ENCODE measurements at regions not wholly inside any gene's neighbourhood (a gene's known extent, or its start where the extent isn't known, plus 50 kb on each side); places are given as distances from the start of the nearest gene placed in this dataset.

- no peaks in the 10 kb centered on the region for H3F3A ChIP-seq (replicated peaks; ENCODE audit: insufficient read depth)
- no peak for DNase-seq
- no peaks in the 10 kb centered on the region for H3K9me2 ChIP-seq
- H4K20me1 ChIP-seq (ENCODE audit: insufficient read depth): no peaks in the 10 kb centered on the region
- H3K9me3 ChIP-seq: no peaks in the 10 kb centered on the region
- CTCF ChIA-PET: no interaction called here
- H3K27ac ChIP-seq (ENCODE audit: low read depth in 2 of 2, low read length in 1 of 2): no peak overlapping the region
- no peaks in the 10 kb centered on the region for H3K4me1 ChIP-seq (ENCODE audit: control insufficient read depth in 1 of 2, insufficient read depth in 2 of 2, low read depth in 1 of 2, low read length in 1 of 2)
- H2AFZ ChIP-seq (ENCODE audit: low read depth): no peak overlapping the region
- TF ChIP-seq GABPA (IDR thresholded peaks at IDR 0.05; ENCODE audit: low read depth): no peak
- no peak for TF ChIP-seq CHD2 (IDR thresholded peaks at IDR 0.05; ENCODE audit: low read length, partially characterized antibody)
- TF ChIP-seq EZH2phosphoT487 (IDR thresholded peaks at IDR 0.05; ENCODE audit: borderline replicate concordance, low read depth): no peak
- TF ChIP-seq GATA2 (CRISPR knock-in tag; IDR thresholded peaks at IDR 0.05): no peak
- no peak for TF ChIP-seq TCF12 (IDR thresholded peaks at IDR 0.05)
- TF ChIP-seq, protein P1, sequence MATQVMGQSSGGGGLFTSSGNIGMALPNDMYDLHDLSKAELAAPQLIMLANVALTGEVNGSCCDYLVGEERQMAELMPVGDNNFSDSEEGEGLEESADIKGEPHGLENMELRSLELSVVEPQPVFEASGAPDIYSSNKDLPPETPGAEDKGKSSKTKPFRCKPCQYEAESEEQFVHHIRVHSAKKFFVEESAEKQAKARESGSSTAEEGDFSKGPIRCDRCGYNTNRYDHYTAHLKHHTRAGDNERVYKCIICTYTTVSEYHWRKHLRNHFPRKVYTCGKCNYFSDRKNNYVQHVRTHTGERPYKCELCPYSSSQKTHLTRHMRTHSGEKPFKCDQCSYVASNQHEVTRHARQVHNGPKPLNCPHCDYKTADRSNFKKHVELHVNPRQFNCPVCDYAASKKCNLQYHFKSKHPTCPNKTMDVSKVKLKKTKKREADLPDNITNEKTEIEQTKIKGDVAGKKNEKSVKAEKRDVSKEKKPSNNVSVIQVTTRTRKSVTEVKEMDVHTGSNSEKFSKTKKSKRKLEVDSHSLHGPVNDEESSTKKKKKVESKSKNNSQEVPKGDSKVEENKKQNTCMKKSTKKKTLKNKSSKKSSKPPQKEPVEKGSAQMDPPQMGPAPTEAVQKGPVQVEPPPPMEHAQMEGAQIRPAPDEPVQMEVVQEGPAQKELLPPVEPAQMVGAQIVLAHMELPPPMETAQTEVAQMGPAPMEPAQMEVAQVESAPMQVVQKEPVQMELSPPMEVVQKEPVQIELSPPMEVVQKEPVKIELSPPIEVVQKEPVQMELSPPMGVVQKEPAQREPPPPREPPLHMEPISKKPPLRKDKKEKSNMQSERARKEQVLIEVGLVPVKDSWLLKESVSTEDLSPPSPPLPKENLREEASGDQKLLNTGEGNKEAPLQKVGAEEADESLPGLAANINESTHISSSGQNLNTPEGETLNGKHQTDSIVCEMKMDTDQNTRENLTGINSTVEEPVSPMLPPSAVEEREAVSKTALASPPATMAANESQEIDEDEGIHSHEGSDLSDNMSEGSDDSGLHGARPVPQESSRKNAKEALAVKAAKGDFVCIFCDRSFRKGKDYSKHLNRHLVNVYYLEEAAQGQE (IDR thresholded peaks at IDR 0.05; ENCODE audit: low read depth, low read length): no peak
- TF ChIP-seq NFIC (IDR thresholded peaks at IDR 0.05; ENCODE audit: borderline replicate concordance): no peak
- no peak for TF ChIP-seq NRF1 (IDR thresholded peaks at IDR 0.05; ENCODE audit: low read depth, low read length)
- TF ChIP-seq TEAD4 (IDR thresholded peaks at IDR 0.05; ENCODE audit: borderline replicate concordance, insufficient read depth): no peak
- TF ChIP-seq SMC3 (IDR thresholded peaks at IDR 0.05; ENCODE audit: low read depth, low read length): no peak
- TF ChIP-seq MEF2A (IDR thresholded peaks at IDR 0.05; ENCODE audit: borderline replicate concordance, low read depth): no peak
- 13% methylated on average over 4 of the region's 5 CpGs for WGBS (ENCODE audit: low lambda C conversion rate)
- H3K79me2 ChIP-seq (ENCODE audit: insufficient read depth): no peaks in the 10 kb centered on the region
- POLR2A ChIA-PET: no interaction called here
- H3K27me3 ChIP-seq (ENCODE audit: insufficient read depth): no peaks in the 10 kb centered on the region
- no peak overlapping the region for H3K9ac ChIP-seq
- H3K4me3 ChIP-seq (ENCODE audit: low read depth in 2 of 2, low read length in 1 of 2): no peak overlapping the region
- H3K4me2 ChIP-seq: no peak overlapping the region
- H3K36me3 ChIP-seq (replicated peaks in 1 of 2; ENCODE audit: control insufficient read depth in 1 of 2, insufficient read depth in 2 of 2, low read length in 1 of 2): no peaks in the 10 kb centered on the region
Measured at GRCh38 chr6:150491131-150491810, 108.4 kb upstream of the PLEKHG1 start.

DNA sequence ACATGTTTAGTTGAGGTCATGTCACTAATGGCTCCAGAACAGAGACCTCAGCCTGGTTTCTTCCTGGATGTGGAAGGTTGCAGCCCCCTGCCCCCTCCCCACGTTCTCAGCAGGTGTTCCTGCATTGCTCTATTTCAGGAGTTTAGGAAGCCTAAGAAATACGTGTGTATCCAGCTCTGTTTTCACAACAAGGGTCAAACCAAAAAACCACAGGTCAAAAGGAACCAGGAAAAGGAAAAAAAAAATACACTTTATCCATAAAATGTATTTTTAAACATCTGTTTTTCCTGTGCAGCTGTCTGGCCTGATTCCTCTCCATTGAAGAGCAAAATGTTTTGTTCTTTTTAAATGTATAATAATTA is 107.9 kb upstream of the PLEKHG1 start:
- CTCF ChIA-PET: interaction anchor here (1.0 kb wide), 1 partner anchor 14 kb away, joined by 3 read pairs; no protein-coding TSS in a partner anchor
- H3F3A ChIP-seq (replicated peaks; ENCODE audit: insufficient read depth): no peaks in the 10 kb centered on the region
- WGBS (ENCODE audit: low lambda C conversion rate): 5% methylated on average over 2 of the region's 2 CpGs
- no peak overlapping the region for H3K27ac ChIP-seq (ENCODE audit: low read depth in 2 of 2, low read length in 1 of 2)
- no peaks in the 10 kb centered on the region for H3K4me1 ChIP-seq (ENCODE audit: control insufficient read depth in 1 of 2, insufficient read depth in 2 of 2, low read depth in 1 of 2, low read length in 1 of 2)
- no peak for TF ChIP-seq SMC3 (IDR thresholded peaks at IDR 0.05; ENCODE audit: low read depth, low read length)
- no peak for TF ChIP-seq FOSL2 (IDR thresholded peaks at IDR 0.05; ENCODE audit: borderline replicate concordance, low read depth)
- no peak for TF ChIP-seq FOXJ3 (CRISPR knock-in tag; IDR thresholded peaks at IDR 0.05)
- TF ChIP-seq MAX (IDR thresholded peaks at IDR 0.05; ENCODE audit: low read depth): no peak
- no peak for TF ChIP-seq JUND (IDR thresholded peaks at IDR 0.05)
- TF ChIP-seq MXI1 (IDR thresholded peaks at IDR 0.05; ENCODE audit: low read depth, low read length): no peak
- TF ChIP-seq RXRA (IDR thresholded peaks at IDR 0.05; ENCODE audit: borderline replicate concordance, low read depth): no peak
- no peaks in the 10 kb centered on the region for H3K27me3 ChIP-seq (ENCODE audit: insufficient read depth)
- H3K4me2 ChIP-seq: no peak overlapping the region
- POLR2A ChIA-PET: no interaction called here
- H3K9me2 ChIP-seq: no peaks in the 10 kb centered on the region
- DNase-seq: no peak
- no peaks in the 10 kb centered on the region for H3K79me2 ChIP-seq (ENCODE audit: insufficient read depth)
- H3K9ac ChIP-seq: no peak overlapping the region
- H4K20me1 ChIP-seq (ENCODE audit: insufficient read depth): no peaks in the 10 kb centered on the region
- H3K9me3 ChIP-seq: no peaks in the 10 kb centered on the region
- H3K36me3 ChIP-seq (replicated peaks in 1 of 2; ENCODE audit: control insufficient read depth in 1 of 2, insufficient read depth in 2 of 2, low read length in 1 of 2): no peaks in the 10 kb centered on the region
- H2AFZ ChIP-seq (ENCODE audit: low read depth): no peak overlapping the region
- H3K4me3 ChIP-seq (ENCODE audit: low read depth in 2 of 2, low read length in 1 of 2): no peak overlapping the region

Data from SK-N-SH (cell line).